K562 (cell line): ENCODE measurements at regions not wholly inside any gene's neighbourhood (a gene's known extent, or its start where the extent isn't known, plus 50 kb on each side); places are given as distances from the start of the nearest gene placed in this dataset.

Experiments used
- ATAC-seq: fragments of 200-7000 bp; cut with Tn5 transposase; 3 replicates; pipeline ENCODE4 v1.9.1; 2020; ENCODE audit warnings: moderate library complexity
- BruUV-seq: library from RNA; stranded (reverse); fragments of 400-500 nt; replicated peaks from 2 replicates; lab custom pipeline; 2021; lab: Mats Ljungman, UMichigan
- CTCF ChIA-PET: fragments of 300-600 bp; formaldehyde crosslinking; extraction: SDS; loops from one replicate; lab custom pipeline; 2021; ENCODE audit warnings: low intra/inter-chr PET ratio; lab: Yijun Ruan, JAX
- POLR2A ChIA-PET: fragments of 300-600, 350-650 bp; sonication (Branson Sonifier 250); formaldehyde crosslinking; extraction: SDS; loops from one replicate; lab custom pipeline; 2021; ENCODE audit warnings: antibody characterized with exemption, inconsistent platforms; lab: Yijun Ruan, JAX
- DNase-seq, 4 experiments: peaks; one replicate each; pipeline versions ENCODE4 v3.0.0 to v3.0.0-alpha.2; 2011 to 2018; ENCODE audit warnings: low spot score in 3 of 4, mixed read lengths in 3 of 4; ENCODE audit errors: extremely low read depth in 1 of 4
- FAIRE-seq: peaks from 2 replicates; lab custom pipeline; 2011; peaks lifted over from hg19 to GRCh38; lab: Jason Lieb, UNC
- H2AFZ ChIP-seq: 2 replicates; pipeline ENCODE4 v1.6.0; 2011; ENCODE audit warnings: low read depth, low read length, control low read depth, inconsistent platforms
- H3K27ac ChIP-seq: fragments of 200-600 bp; 3 replicates; pipeline ENCODE4 v1.8.0; 2011; ENCODE audit warnings: low read depth, mild to moderate bottlenecking, control low read depth, inconsistent platforms, low read length, moderate library complexity, mixed read lengths; ENCODE audit errors: extremely low read depth
- H3K27me3 ChIP-seq, 2 experiments: fragments of 300-600 bp in 1 of 2; 2 replicates in 1 of 2; 3 replicates in 1 of 2; pipeline versions ENCODE4 v1.6.0 to v1.8.0; 2011; ENCODE audit warnings: inconsistent platforms in 2 of 2, low read length in 2 of 2, mild to moderate bottlenecking in 1 of 2, mixed read lengths in 1 of 2, moderate library complexity in 1 of 2; ENCODE audit not compliant: control insufficient read depth in 2 of 2, insufficient read depth in 2 of 2
- H3K36me3 ChIP-seq: fragments of 300-600 bp; 3 replicates; pipeline ENCODE4 v1.8.0; 2011; ENCODE audit warnings: mild to moderate bottlenecking, low read length, inconsistent platforms; ENCODE audit not compliant: control insufficient read depth, insufficient read depth
- H3K4me1 ChIP-seq, 2 experiments: fragments of 200-600 bp in 1 of 2; replicated peaks in 1 of 2; 2 replicates in 1 of 2; 3 replicates in 1 of 2; pipeline versions ENCODE4 v1.5.1 to v1.8.0; 2011; ENCODE audit warnings: inconsistent platforms in 2 of 2, low read length in 2 of 2, mild to moderate bottlenecking in 1 of 2, mixed read lengths in 1 of 2, moderate library complexity in 1 of 2; ENCODE audit not compliant: control insufficient read depth in 2 of 2, insufficient read depth in 2 of 2
- H3K4me2 ChIP-seq: 2 replicates; pipeline ENCODE4 v1.6.1; 2011; ENCODE audit warnings: low read length, control low read depth, inconsistent platforms, mixed read lengths; ENCODE audit not compliant: insufficient read depth
- H3K4me3 ChIP-seq: fragments of 200-600 bp; sonication (generic), shearing (Covaris generic); 2 replicates; pipeline ENCODE4 v1.5.1; 2016; ENCODE audit warnings: control low read depth, inconsistent platforms
- H3K79me2 ChIP-seq: fragments of 200-600 bp; 3 replicates; pipeline ENCODE4 v1.8.0; 2011; ENCODE audit warnings: low read length, inconsistent platforms; ENCODE audit not compliant: control insufficient read depth, insufficient read depth
- H3K9ac ChIP-seq, 2 experiments: 2 replicates each; pipeline versions ENCODE4 v1.6.0 to v1.6.1; 2011; ENCODE audit warnings: low read depth in 2 of 2, low read length in 2 of 2, control low read depth in 1 of 2, inconsistent platforms in 1 of 2, mild to moderate bottlenecking in 1 of 2, mixed read lengths in 1 of 2; ENCODE audit not compliant: insufficient read depth in 1 of 2
- H3K9me1 ChIP-seq: one replicate; pipeline ENCODE4 v1.6.0; 2011; ENCODE audit warnings: inconsistent platforms, mild to moderate bottlenecking, low read length, moderate library complexity; ENCODE audit not compliant: control insufficient read depth, insufficient read depth
- H3K9me3 ChIP-seq: replicated peaks from 2 replicates; pipeline ENCODE4 v1.5.1; 2011; ENCODE audit warnings: low read depth, low read length, inconsistent platforms; ENCODE audit not compliant: control insufficient read depth, insufficient read depth
- H4K20me1 ChIP-seq: replicated peaks from 2 replicates; pipeline ENCODE4 v1.6.1; 2011; ENCODE audit warnings: low read length, inconsistent platforms, mixed read lengths; ENCODE audit not compliant: control insufficient read depth, insufficient read depth
- ETV6 ChIP-seq, 3 experiments: fragments of 150-350 bp in 1 of 3; sonication (generic) in 1 of 3; formaldehyde crosslinking in 1 of 3; IDR thresholded peaks; 2 replicates each; pipeline versions ENCODE4 v1.6.1 to v1.8.0; 2014 to 2022; ENCODE audit warnings: borderline replicate concordance in 2 of 3, low read depth in 2 of 3, antibody characterized with exemption in 1 of 3, low read length in 1 of 3, mild to moderate bottlenecking in 1 of 3, missing genetic modification reagents in 1 of 3
- KDM5B ChIP-seq: fragments of 200-600 bp; sonication (generic); IDR thresholded peaks from 2 replicates; pipeline ENCODE4 v1.6.1; 2012; ENCODE audit warnings: low read depth, mild to moderate bottlenecking, moderate library complexity, low read length, control low read depth, inconsistent platforms; ENCODE audit not compliant: insufficient replicate concordance
- MYC ChIP-seq, 2 experiments: fragments of 250-450 bp in 1 of 2; sonication (Bioruptor Pico) in 1 of 2; IDR thresholded peaks; 2 replicates each; pipeline versions ENCODE4 v1.5.1 to v1.6.1; 2012 to 2021; ENCODE audit warnings: low read depth in 2 of 2, borderline replicate concordance in 1 of 2, improper control_type of control experiment in 1 of 2, low read length in 1 of 2, mild to moderate bottlenecking in 1 of 2, moderate library complexity in 1 of 2
- PKNOX1 ChIP-seq: fragments of 450-650 bp; IDR thresholded peaks from 2 replicates; pipeline ENCODE4 v1.6.1; 2016
- RB1 ChIP-seq: fragments of 450-650 bp; IDR thresholded peaks from 2 replicates; pipeline ENCODE4 v1.6.1; 2017; ENCODE audit warnings: low read depth, mild to moderate bottlenecking
- RBBP5 ChIP-seq: fragments of 200-600 bp; sonication (generic); IDR thresholded peaks from 2 replicates; pipeline ENCODE4 v1.6.1; 2012; ENCODE audit warnings: borderline replicate concordance, mild to moderate bottlenecking, low read length, control low read depth, inconsistent platforms; ENCODE audit not compliant: insufficient read depth, poor library complexity, severe bottlenecking
- TGIF2 ChIP-seq: sonication (generic); formaldehyde crosslinking; IDR thresholded peaks from 2 replicates; pipeline ENCODE4 v1.8.1; 2022; ENCODE audit warnings: mild to moderate bottlenecking, missing genetic modification reagents, moderate library complexity
- WGBS: fragments of 100-300 bp; shearing (Covaris generic); methylation state at CpG from one replicate; pipeline ENCODE4 v1.1.6; 2016; ENCODE audit warnings: low coverage, mixed read lengths; ENCODE audit not compliant: insufficient coverage; ENCODE audit errors: missing lambda C conversion rate; 5-methylcytosine and 5-hydroxymethylcytosine counted together
- in situ Hi-C: fragments of 300-500 bp; cut with MboI; formaldehyde crosslinking; loops from 4 replicates; pipeline ENCODE4 v1.15.0; 2018; ENCODE audit warnings: inconsistent platforms, mixed read lengths
- intact Hi-C: fragments of 100-400 bp; cut with micrococcal nuclease; formaldehyde crosslinking; loops from 2 replicates; pipeline ENCODE4 v1.14.2; 2022

- TF ChIP-seq TGIF2 (CRISPR knock-in tag): no peak
- no peak for TF ChIP-seq RBBP5
- no peak for TF ChIP-seq RB1
- no peak for TF ChIP-seq MYC (IDR thresholded peaks at IDR 0.05; ENCODE audit: low read depth, low read length)
- TF ChIP-seq MYC (CRISPR knock-in tag; IDR thresholded peaks at IDR 0.05; ENCODE audit: borderline replicate concordance, low read depth): no peak
- no peak for TF ChIP-seq KDM5B
- TF ChIP-seq, all 486 proteins: peak for 0
Observed at GRCh38 chr21:38920631-38921398, 115.1 kb downstream of the ETS2 start (continued).

GRCh38 chr21:38918607-38919346, 113.0 kb downstream of the ETS2 start:
- no peaks in the 10 kb centered on the region for H4K20me1 ChIP-seq
- H3K9me1 ChIP-seq: no peaks in the 10 kb centered on the region
- H3K4me1 ChIP-seq: peaks cover under 1 to 2% of the 10 kb centered on the region in 2 experiments; a peak in 3 of 5 replicates
- H3K9ac ChIP-seq: no peak overlapping the region
- H3K27me3 ChIP-seq: peaks cover 12 to 27% of the 10 kb centered on the region in 2 experiments
- no peak overlapping the region for H2AFZ ChIP-seq
- H3K4me3 ChIP-seq: no peak overlapping the region
- no TSS peak for BruUV-seq
- CTCF ChIA-PET: no interaction called here
- no peaks in the 10 kb centered on the region for H3K79me2 ChIP-seq
- TF ChIP-seq ETV6 (IDR thresholded peaks at IDR 0.05; ENCODE audit: borderline replicate concordance in 1 of 2, low read depth in 2 of 2, low read length in 1 of 2) (no peak), ETV6 (CRISPR knock-in tag; IDR thresholded peaks at IDR 0.05; ENCODE audit: borderline replicate concordance) (no peak), RBBP5 (no peak), PKNOX1 (no peak)
- TF ChIP-seq, all 486 proteins: peak for 0
- POLR2A ChIA-PET: interaction anchor here (0.6 to 0.9 kb wide), 2 partner anchors 8 to 11 kb away, joined by 3 read pairs; no protein-coding TSS in a partner anchor
- Histone ChIP-seq H3K27ac (no peak overlapping the region), H3K36me3 (no peaks in the 10 kb centered on the region), H3K4me2 (no peak overlapping the region), H3K9me3 (no peaks in the 10 kb centered on the region)
- FAIRE-seq: no peak
- in situ Hi-C loops (no loop called here), intact Hi-C loops (loop anchor here (10.0 kb wide), 1 partner anchor 114 kb away; the partner anchor contains the start of gene ETS2)
- no peak for ATAC-seq
- DNase-seq: no peak
- 0% methylated on average over 5 of the region's 5 CpGs for WGBS
